Ovary (tissue), 3 donors: ENCODE measurements at regions not wholly inside any gene's neighbourhood (a gene's known extent, or its start where the extent isn't known, plus 50 kb on each side); places are given as distances from the start of the nearest gene placed in this dataset.

Source experiments
- POLR2A ChIP-seq: fragments of 450-650 bp; IDR thresholded peaks from one replicate; pipeline ENCODE4 v1.6.1; 2017; ENCODE audit warnings: antibody characterized with exemption, mild to moderate bottlenecking, moderate library complexity
- TF ChIP-seq, protein P1 (sequence below), 3 donors: fragments of 450-650 bp in 2 of 3; fragments of 200-600 bp in 1 of 3; IDR thresholded peaks; one replicate each; pipeline versions ENCODE4 v1.5.1 to v1.8.0; 2016 to 2022; ENCODE audit warnings: antibody characterized with exemption in 3 of 3, mild to moderate bottlenecking in 1 of 3
- donor health status: DM: no; HTN: no; CAD: no.

GRCh38 chr12:24411948-24412347 lies 462.5 kb upstream of the SOX5 start:
- TF ChIP-seq, protein P1, sequence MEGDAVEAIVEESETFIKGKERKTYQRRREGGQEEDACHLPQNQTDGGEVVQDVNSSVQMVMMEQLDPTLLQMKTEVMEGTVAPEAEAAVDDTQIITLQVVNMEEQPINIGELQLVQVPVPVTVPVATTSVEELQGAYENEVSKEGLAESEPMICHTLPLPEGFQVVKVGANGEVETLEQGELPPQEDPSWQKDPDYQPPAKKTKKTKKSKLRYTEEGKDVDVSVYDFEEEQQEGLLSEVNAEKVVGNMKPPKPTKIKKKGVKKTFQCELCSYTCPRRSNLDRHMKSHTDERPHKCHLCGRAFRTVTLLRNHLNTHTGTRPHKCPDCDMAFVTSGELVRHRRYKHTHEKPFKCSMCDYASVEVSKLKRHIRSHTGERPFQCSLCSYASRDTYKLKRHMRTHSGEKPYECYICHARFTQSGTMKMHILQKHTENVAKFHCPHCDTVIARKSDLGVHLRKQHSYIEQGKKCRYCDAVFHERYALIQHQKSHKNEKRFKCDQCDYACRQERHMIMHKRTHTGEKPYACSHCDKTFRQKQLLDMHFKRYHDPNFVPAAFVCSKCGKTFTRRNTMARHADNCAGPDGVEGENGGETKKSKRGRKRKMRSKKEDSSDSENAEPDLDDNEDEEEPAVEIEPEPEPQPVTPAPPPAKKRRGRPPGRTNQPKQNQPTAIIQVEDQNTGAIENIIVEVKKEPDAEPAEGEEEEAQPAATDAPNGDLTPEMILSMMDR (IDR thresholded peaks at IDR 0.05) = no peak
- no peak for TF ChIP-seq POLR2A
